Kidney epithelial cell (primary cell): ENCODE measurements at regions not wholly inside any gene's neighbourhood (a gene's known extent, or its start where the extent isn't known, plus 50 kb on each side); places are given as distances from the start of the nearest gene placed in this dataset.
"Not testable (repeated sequence)": the region's sequence is repeated elsewhere in the genome, so short reads cannot be mapped to it uniquely, and the experiment has no call there.

Experiments used
- DNase-seq: peaks from one replicate; pipeline ENCODE4 v3.0.0-alpha.2; 2010; ENCODE audit warnings: low read depth
- H3K27me3 ChIP-seq: 2 replicates; pipeline ENCODE4 v1.6.0; 2011; ENCODE audit warnings: low read length; ENCODE audit not compliant: control insufficient read depth, insufficient read depth
- H3K36me3 ChIP-seq: 2 replicates; pipeline ENCODE4 v1.5.1; 2011; ENCODE audit warnings: low read length; ENCODE audit not compliant: control insufficient read depth, insufficient read depth
- H3K4me3 ChIP-seq: 2 replicates; pipeline ENCODE4 v1.5.1; 2011; ENCODE audit warnings: low read depth, mild to moderate bottlenecking, control low read depth, low read length
- TF ChIP-seq, protein P1 (sequence below): IDR thresholded peaks from 2 replicates; pipeline ENCODE4 v1.5.1; 2011; ENCODE audit warnings: mild to moderate bottlenecking, moderate library complexity, low read length, control low read depth, inconsistent platforms; ENCODE audit not compliant: insufficient read depth, poor library complexity, severe bottlenecking

DNA sequence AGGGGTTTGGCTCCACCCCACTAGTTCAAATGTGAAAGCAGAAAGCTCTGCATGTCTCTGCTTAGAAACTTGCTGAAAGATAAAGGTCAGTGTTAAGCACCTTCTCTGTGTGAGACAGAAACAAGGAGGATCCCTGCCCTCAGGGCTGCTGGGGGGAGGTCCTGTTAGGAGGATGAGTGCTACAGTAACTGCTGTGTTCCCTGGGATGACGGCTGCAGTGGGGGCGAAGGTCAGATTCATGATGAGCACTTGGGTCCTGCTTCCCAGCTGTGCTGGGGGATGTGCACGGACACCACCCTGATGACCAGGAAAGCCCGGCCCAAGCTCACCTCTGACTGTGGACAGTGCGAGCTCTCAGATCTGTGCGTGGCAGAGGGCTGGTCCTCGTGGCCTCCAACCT is 252.6 kb downstream of the DLL1 start:
- no peak for DNase-seq
- TF ChIP-seq, protein P1, sequence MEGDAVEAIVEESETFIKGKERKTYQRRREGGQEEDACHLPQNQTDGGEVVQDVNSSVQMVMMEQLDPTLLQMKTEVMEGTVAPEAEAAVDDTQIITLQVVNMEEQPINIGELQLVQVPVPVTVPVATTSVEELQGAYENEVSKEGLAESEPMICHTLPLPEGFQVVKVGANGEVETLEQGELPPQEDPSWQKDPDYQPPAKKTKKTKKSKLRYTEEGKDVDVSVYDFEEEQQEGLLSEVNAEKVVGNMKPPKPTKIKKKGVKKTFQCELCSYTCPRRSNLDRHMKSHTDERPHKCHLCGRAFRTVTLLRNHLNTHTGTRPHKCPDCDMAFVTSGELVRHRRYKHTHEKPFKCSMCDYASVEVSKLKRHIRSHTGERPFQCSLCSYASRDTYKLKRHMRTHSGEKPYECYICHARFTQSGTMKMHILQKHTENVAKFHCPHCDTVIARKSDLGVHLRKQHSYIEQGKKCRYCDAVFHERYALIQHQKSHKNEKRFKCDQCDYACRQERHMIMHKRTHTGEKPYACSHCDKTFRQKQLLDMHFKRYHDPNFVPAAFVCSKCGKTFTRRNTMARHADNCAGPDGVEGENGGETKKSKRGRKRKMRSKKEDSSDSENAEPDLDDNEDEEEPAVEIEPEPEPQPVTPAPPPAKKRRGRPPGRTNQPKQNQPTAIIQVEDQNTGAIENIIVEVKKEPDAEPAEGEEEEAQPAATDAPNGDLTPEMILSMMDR = no peak
- no peaks in the 10 kb centered on the region for H3K27me3 ChIP-seq
- no peaks in the 10 kb centered on the region for H3K36me3 ChIP-seq
- H3K4me3 ChIP-seq = no peak overlapping the region

GRCh38 chr6:170037541-170038250 is 253.2 kb downstream of the DLL1 start:
- no peaks in the 10 kb centered on the region for H3K36me3 ChIP-seq
- no peak for DNase-seq
- TF ChIP-seq, protein P1 = no peak
- no peaks in the 10 kb centered on the region for H3K27me3 ChIP-seq
- H3K4me3 ChIP-seq = no peak overlapping the region

DNA sequence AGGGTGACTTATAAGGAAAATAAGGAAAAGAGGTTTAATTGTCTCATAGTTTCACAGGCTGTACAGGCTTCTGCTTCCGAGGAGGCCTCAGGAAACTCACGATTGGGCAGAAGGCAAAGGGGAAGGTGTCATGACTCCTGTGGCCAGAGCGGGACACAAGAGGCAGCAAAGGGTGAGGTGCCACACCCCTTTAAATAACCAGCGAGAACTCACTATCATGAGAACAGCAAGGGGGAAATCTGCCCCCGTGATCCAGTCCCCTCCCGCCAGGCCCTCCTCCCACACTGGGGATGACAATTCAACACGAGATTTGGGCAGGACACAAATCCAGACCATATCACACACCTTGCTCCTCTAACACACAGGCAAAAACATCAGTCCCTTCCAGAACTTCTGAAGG is 254.0 kb downstream of the DLL1 start:
- no peak for DNase-seq
- H3K4me3 ChIP-seq = no peak overlapping the region
- no peaks in the 10 kb centered on the region for H3K27me3 ChIP-seq
- TF ChIP-seq, protein P1 = no peak
- no peaks in the 10 kb centered on the region for H3K36me3 ChIP-seq

- not testable (repeated sequence) for H3K4me3 ChIP-seq, DNase-seq, H3K27me3 ChIP-seq, H3K36me3 ChIP-seq
Observed at GRCh38 chr6:170036367-170036766, 254.5 kb downstream of the DLL1 start.

DNA sequence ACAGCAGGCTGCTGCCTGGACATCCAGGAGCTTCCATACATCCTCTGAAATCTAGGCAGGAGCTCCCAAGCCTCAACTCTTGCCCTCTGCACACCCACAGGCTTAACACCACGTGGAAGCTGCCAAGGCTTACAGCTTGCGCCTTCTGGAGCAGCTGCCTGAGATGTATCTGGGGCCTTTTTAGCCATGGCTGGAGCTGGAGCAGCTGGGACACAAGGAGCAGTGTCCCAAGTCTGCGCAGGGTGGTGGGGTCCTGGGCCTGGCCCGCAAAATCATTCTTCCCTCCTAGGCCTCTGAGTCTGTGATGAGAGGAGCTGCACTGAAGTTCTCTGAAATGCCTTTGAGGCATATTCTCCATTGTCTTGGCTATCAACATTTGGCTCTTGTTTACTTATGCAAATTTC is 255.0 kb downstream of the DLL1 start:
- Histone ChIP-seq H3K36me3 (no peaks in the 10 kb centered on the region), H3K27me3 (no peaks in the 10 kb centered on the region), H3K4me3 (no peak overlapping the region)
- TF ChIP-seq, protein P1 = no peak
- no peak for DNase-seq

GRCh38 chr6:170035044-170035443 is 255.8 kb downstream of the DLL1 start:
- Histone ChIP-seq H3K36me3 (no peaks in the 10 kb centered on the region), H3K4me3 (no peak overlapping the region), H3K27me3 (no peaks in the 10 kb centered on the region)
- TF ChIP-seq, protein P1 = no peak
- DNase-seq = no peak
